H9 (cell line): ENCODE measurements at regions not wholly inside any gene's neighbourhood (a gene's known extent, or its start where the extent isn't known, plus 50 kb on each side); places are given as distances from the start of the nearest gene placed in this dataset.

Source experiments
- DNase-seq: peaks from one replicate; pipeline ENCODE4 v3.0.0-alpha.2; 2017
- H2AFZ ChIP-seq: one replicate; pipeline ENCODE4 v1.6.1; 2013; ENCODE audit warnings: mild to moderate bottlenecking, low read length, control low read depth, moderate library complexity
- H2AK5ac ChIP-seq: 2 replicates; pipeline ENCODE4 v1.6.1; 2013; ENCODE audit warnings: low read length, control low read depth, mixed read lengths; ENCODE audit not compliant: insufficient read length
- H2BK120ac ChIP-seq: one replicate; pipeline ENCODE4 v1.6.1; 2013; ENCODE audit warnings: low read depth, mild to moderate bottlenecking, low read length, control low read depth, inconsistent platforms; ENCODE audit not compliant: poor library complexity, severe bottlenecking
- H2BK12ac ChIP-seq: 2 replicates; pipeline ENCODE4 v1.6.1; 2013; ENCODE audit warnings: low read length, control low read depth, mixed read lengths, low read depth; ENCODE audit not compliant: insufficient read length
- H2BK15ac ChIP-seq: 2 replicates; pipeline ENCODE4 v1.6.1; 2013; ENCODE audit warnings: low read depth, low read length, control low read depth
- H2BK20ac ChIP-seq: one replicate; pipeline ENCODE4 v1.6.1; 2013; ENCODE audit warnings: low read depth, mild to moderate bottlenecking, low read length, control low read depth, inconsistent platforms; ENCODE audit not compliant: poor library complexity, severe bottlenecking
- H2BK5ac ChIP-seq: 2 replicates; pipeline ENCODE4 v1.6.1; 2013; ENCODE audit warnings: low read length, control low read depth, mixed read lengths; ENCODE audit not compliant: insufficient read length
- H3K14ac ChIP-seq: 2 replicates; pipeline ENCODE4 v1.6.1; 2013; ENCODE audit warnings: low read length, control low read depth; ENCODE audit not compliant: insufficient read depth
- H3K18ac ChIP-seq: 2 replicates; pipeline ENCODE4 v1.6.1; 2013; ENCODE audit warnings: low read depth, mild to moderate bottlenecking, mixed read lengths, low read length, control low read depth; ENCODE audit not compliant: insufficient read length
- H3K23ac ChIP-seq: 2 replicates; pipeline ENCODE4 v1.6.1; 2013; ENCODE audit warnings: low read length, control low read depth, mixed read lengths, low read depth; ENCODE audit not compliant: insufficient read length
- H3K23me2 ChIP-seq: 2 replicates; pipeline ENCODE4 v1.6.1; 2013; ENCODE audit warnings: low read depth, mild to moderate bottlenecking, mixed read lengths, low read length, control low read depth; ENCODE audit not compliant: insufficient read length, poor library complexity, severe bottlenecking
- H3K27ac ChIP-seq: 2 replicates; pipeline ENCODE4 v1.5.1; 2013; ENCODE audit warnings: low read length, control low read depth, mixed read lengths, low read depth; ENCODE audit not compliant: insufficient read length
- H3K27me3 ChIP-seq: 2 replicates; pipeline ENCODE4 v1.6.1; 2013; ENCODE audit warnings: low read length, control low read depth, inconsistent platforms; ENCODE audit not compliant: insufficient read depth
- H3K4ac ChIP-seq: 2 replicates; pipeline ENCODE4 v1.6.1; 2013; ENCODE audit warnings: low read depth, mild to moderate bottlenecking, control low read depth, inconsistent platforms, low read length, moderate library complexity
- H3K4me1 ChIP-seq: 2 replicates; pipeline ENCODE4 v1.6.1; 2013; ENCODE audit warnings: low read length, control low read depth, inconsistent platforms; ENCODE audit not compliant: insufficient read depth
- H3K4me2 ChIP-seq: 2 replicates; pipeline ENCODE4 v1.6.1; 2013; ENCODE audit warnings: low read length, control low read depth, mixed read lengths; ENCODE audit not compliant: insufficient read length, insufficient read depth
- H3K56ac ChIP-seq: 2 replicates; pipeline ENCODE4 v1.6.1; 2013; ENCODE audit warnings: low read depth, mild to moderate bottlenecking, mixed read lengths, low read length, control low read depth; ENCODE audit not compliant: insufficient read length
- H3K79me1 ChIP-seq: 2 replicates; pipeline ENCODE4 v1.6.1; 2013; ENCODE audit warnings: low read depth, mild to moderate bottlenecking, moderate library complexity, low read length, control low read depth, inconsistent platforms; ENCODE audit not compliant: insufficient read depth, poor library complexity, severe bottlenecking
- H3K79me2 ChIP-seq: 2 replicates; pipeline ENCODE4 v1.6.1; 2013; ENCODE audit warnings: low read length, control low read depth, inconsistent platforms; ENCODE audit not compliant: insufficient read depth
- H3K9ac ChIP-seq: 2 replicates; pipeline ENCODE4 v1.6.1; 2013; ENCODE audit warnings: low read length, control low read depth, mixed read lengths; ENCODE audit not compliant: insufficient read length; ENCODE audit errors: extremely low read depth
- H3K9me3 ChIP-seq: one replicate; pipeline ENCODE4 v1.6.1; 2013; ENCODE audit warnings: low read depth, low read length, inconsistent platforms; ENCODE audit not compliant: control insufficient read depth
- H3T11ph ChIP-seq: one replicate; pipeline ENCODE4 v1.6.1; 2013; ENCODE audit warnings: mild to moderate bottlenecking, low read length, control low read depth, inconsistent platforms
- H4K20me1 ChIP-seq: one replicate; pipeline ENCODE4 v1.6.1; 2013; ENCODE audit not compliant: control insufficient read depth, insufficient read length, insufficient read depth
- H4K5ac ChIP-seq: 2 replicates; pipeline ENCODE4 v1.6.1; 2013; ENCODE audit warnings: low read depth, mild to moderate bottlenecking, mixed read lengths, low read length, control low read depth; ENCODE audit not compliant: insufficient read length
- H4K8ac ChIP-seq: replicated peaks from 2 replicates; pipeline ENCODE4 v1.6.1; 2013; ENCODE audit warnings: low read length, control low read depth, mixed read lengths, low read depth; ENCODE audit not compliant: insufficient read length
- H4K91ac ChIP-seq: 2 replicates; pipeline ENCODE4 v1.6.1; 2013; ENCODE audit warnings: low read depth, mild to moderate bottlenecking, moderate library complexity, mixed read lengths, low read length, control low read depth; ENCODE audit not compliant: insufficient read length
- H3K27ac Mint-ChIP-seq, 3 experiments: 2 replicates in 2 of 3; 3 replicates in 1 of 3; pipeline ENCODE4 v1.8.0; 2020 to 2021; ENCODE audit warnings: mixed read lengths in 3 of 3, mild to moderate bottlenecking in 1 of 3, moderate library complexity in 1 of 3
- H3K27me3 Mint-ChIP-seq: 2 replicates; pipeline ENCODE4 v1.8.0; 2021; ENCODE audit warnings: low read depth, mild to moderate bottlenecking, moderate library complexity, mixed read lengths
- H3K36me3 Mint-ChIP-seq, 3 experiments: 2 replicates in 2 of 3; 3 replicates in 1 of 3; pipeline ENCODE4 v1.8.0; 2020 to 2021; ENCODE audit warnings: low read depth in 3 of 3, mixed read lengths in 3 of 3; ENCODE audit not compliant: insufficient read depth in 1 of 3
- H3K4me1 Mint-ChIP-seq, 2 experiments: 2 replicates each; pipeline ENCODE4 v1.8.0; 2020; ENCODE audit warnings: mixed read lengths in 2 of 2
- H3K4me3 Mint-ChIP-seq, 2 experiments: 2 replicates in 1 of 2; 3 replicates in 1 of 2; pipeline ENCODE4 v1.8.0; 2020 to 2021; ENCODE audit warnings: mild to moderate bottlenecking in 2 of 2, mixed read lengths in 2 of 2, moderate library complexity in 1 of 2
- H3K9me3 Mint-ChIP-seq, 2 experiments: 2 replicates in 1 of 2; 3 replicates in 1 of 2; pipeline ENCODE4 v1.8.0; 2020; ENCODE audit warnings: mild to moderate bottlenecking in 2 of 2, mixed read lengths in 2 of 2, moderate library complexity in 1 of 2
- CTCF ChIP-seq: fragments of 200-600 bp; sonication (generic); conservative IDR thresholded peaks from 3 replicates; pipeline ENCODE4 v1.8.0; 2021; ENCODE audit warnings: antibody characterized with exemption, mild to moderate bottlenecking
- WGBS: extraction: QIAGEN DNeasy Blood & Tissue Kit; methylation state at CpG from one replicate; pipeline ENCODE4 v1.1.7; 2013; ENCODE audit warnings: missing lambda C conversion rate, low lambda C conversion rate, mixed read lengths; ENCODE audit not compliant: insufficient read length; ENCODE audit errors: extremely low coverage; 5-methylcytosine and 5-hydroxymethylcytosine counted together

DNA sequence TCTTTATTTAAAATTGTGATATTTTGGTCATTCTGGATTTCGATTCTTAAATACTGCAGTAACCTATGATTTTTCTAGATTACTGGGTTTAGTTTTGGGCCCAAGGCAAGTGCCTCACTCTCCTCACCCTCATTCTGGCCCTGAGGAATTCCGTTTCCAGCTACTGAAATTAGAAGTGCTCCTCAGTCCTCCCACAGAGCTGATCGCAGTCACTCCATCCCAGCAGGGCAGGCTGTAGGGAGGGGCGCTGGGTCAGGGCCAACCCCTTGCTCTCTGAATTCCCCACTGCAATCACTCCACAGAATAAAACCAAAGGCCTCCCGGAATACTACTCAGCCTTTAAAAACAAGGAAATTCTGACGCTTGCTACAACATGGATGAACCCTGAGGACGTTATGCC lies 66.5 kb upstream of the DIO3 start:
- no CpG with 5 or more reads among the region's 7 CpGs for WGBS
- H3K27me3 Mint-ChIP-seq, result peaks cover 3% of the 10 kb centered on the region

More for the DNA sequence above, 66.5 kb upstream of the DIO3 start:
- no peaks in the 10 kb centered on the region for H3K79me1 ChIP-seq
- H3K9me3 ChIP-seq, result no peaks in the 10 kb centered on the region
- H3K4me1 Mint-ChIP-seq, result peaks cover 17 to 28% of the 10 kb centered on the region in 2 experiments
- no peak for TF ChIP-seq CTCF
- H3K9ac ChIP-seq, result no peak overlapping the region
- no peak overlapping the region for H2BK15ac ChIP-seq
- no peak overlapping the region for H2AK5ac ChIP-seq
- H2BK20ac ChIP-seq, result no peak overlapping the region
- no peak overlapping the region for H3K4ac ChIP-seq
- no peaks in the 10 kb centered on the region for H3K23me2 ChIP-seq
- no peak overlapping the region for H3K4me2 ChIP-seq
- H2BK5ac ChIP-seq, result no peak overlapping the region
- H3K4me3 Mint-ChIP-seq, result no peak overlapping the region
- no peaks in the 10 kb centered on the region for H4K20me1 ChIP-seq
- H3K4me1 ChIP-seq, result no peaks in the 10 kb centered on the region
- H4K91ac ChIP-seq, result no peak overlapping the region
- no peak overlapping the region for H4K8ac ChIP-seq
- H4K5ac ChIP-seq, result no peak overlapping the region
- no peaks in the 10 kb centered on the region for H3K79me2 ChIP-seq
- H3K36me3 Mint-ChIP-seq, result peaks cover 0 to 15% (median 2%) of the 10 kb centered on the region in 3 experiments; a peak in 5 of 7 replicates
- peaks cover 9 to 13% of the 10 kb centered on the region in 2 experiments for H3K9me3 Mint-ChIP-seq
- no peak overlapping the region for H2BK12ac ChIP-seq
- H2AFZ ChIP-seq, result no peak overlapping the region
- no peaks in the 10 kb centered on the region; the same call in 1 of the 2 replicates for H3K27me3 ChIP-seq
- peak; percentile 10 for DNase-seq
- H3K14ac ChIP-seq, result no peak overlapping the region
- H3K18ac ChIP-seq, result no peak overlapping the region
- H3K23ac ChIP-seq, result no peak overlapping the region
- H3T11ph ChIP-seq, result no peak overlapping the region
- no peak overlapping the region for H3K27ac Mint-ChIP-seq
- H2BK120ac ChIP-seq, result no peak overlapping the region
- no peak overlapping the region for H3K56ac ChIP-seq
- no peak overlapping the region for H3K27ac ChIP-seq
